Tongue (tissue), 1 donor: ENCODE measurements at regions not wholly inside any gene's neighbourhood (a gene's known extent, or its start where the extent isn't known, plus 50 kb on each side); places are given as distances from the start of the nearest gene placed in this dataset.

ENCODE experiments used
- DNase-seq: peaks from one replicate; pipeline ENCODE4 v3.0.0-alpha.2; 2015

DNA sequence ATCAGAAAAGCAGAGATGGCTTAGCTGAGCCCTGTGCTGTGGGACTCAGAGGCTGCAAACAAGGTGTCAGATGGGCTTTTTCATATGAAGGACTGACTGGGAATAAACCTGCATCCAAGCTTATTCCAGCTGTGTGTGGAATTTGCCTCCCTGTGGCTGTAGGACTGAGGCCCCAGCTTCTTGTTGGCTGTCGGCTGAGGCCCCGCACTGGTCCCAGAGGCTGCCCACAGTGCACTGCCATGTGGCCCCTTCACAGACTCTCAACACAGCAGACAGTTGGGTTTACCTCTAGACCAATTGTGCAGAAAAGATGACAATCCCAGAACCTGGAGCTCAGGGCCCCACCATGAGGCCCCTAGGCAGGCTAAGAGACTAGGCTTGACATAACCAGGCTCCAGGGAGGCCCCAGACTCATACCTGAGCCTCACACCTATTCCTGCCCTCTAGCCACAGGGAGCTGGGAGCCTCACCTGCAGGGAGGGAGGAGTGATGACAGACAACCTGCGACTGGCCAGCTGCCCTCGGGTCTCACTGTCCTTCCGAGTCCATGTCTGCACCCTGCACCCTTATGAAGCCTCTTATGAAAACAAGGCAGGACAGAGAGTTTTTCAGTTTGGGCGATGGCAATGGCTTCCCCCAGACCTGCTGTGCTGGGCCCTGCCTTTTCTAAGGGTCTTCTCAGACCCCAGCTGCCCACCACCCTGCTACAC is 615.5 kb downstream of the NPHP4 start:
- DNase-seq: no peak

GRCh38 chr1:5375481-5375880 is 616.7 kb downstream of the NPHP4 start:
- no peak for DNase-seq

DNA sequence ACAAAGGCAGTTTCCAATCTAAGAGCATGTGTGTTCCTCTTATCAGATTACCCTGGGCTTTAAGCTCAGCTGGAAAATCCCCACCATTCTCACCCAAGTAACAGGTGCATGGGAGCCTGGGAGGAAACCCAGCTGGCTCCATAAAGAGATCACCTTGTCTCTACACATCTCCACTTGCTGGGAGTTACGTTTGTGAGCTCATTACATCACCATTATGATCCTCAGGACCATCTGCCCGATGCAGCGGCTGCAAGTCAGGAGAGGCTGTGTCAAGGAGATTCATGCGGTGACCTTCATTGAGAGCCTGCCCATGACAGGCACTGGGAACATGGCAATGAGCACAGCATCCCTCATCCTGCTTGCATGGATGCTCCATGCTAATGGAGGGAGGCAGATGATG is 618.0 kb downstream of the NPHP4 start:
- no peak for DNase-seq

DNA sequence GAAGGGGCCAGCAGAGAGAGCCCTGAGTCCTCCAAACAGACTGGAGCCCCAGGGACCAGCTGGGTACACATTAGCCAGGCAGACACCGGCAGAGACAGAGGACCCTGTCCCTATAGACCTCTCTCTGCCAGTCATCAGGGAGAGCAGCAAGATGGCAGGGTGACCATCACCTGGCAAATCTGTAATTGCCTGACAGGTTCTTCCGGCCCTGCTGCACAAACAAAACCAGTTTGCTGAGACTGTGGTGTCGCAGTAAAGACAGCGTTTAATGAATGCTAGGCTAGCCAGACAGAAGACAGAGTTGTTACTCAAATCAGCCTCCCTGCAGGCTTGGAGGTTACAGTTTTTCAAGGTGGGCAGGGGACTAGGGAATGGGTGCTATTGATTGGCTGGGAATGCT is 618.9 kb downstream of the NPHP4 start:
- no peak for DNase-seq

DNA sequence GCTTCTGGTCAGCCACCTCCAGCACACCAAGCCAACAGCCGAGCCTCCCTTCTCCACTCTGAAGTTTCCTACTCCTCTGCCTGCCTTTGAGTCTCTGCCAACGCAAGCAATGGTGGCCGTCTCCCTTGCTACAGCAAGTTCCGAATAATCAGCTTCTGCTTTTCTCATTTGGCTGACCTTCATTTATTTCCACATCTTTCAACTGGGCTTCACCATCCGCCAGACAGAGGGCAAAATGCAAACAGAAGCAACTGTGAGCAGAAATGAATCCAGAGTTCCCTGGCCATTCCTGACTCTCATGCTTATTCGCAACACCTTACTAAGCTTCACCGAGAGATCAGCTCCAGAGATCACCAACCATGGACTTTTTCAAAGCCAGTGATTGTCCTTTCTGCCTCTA is 621.0 kb downstream of the NPHP4 start:
- DNase-seq: no peak

DNA sequence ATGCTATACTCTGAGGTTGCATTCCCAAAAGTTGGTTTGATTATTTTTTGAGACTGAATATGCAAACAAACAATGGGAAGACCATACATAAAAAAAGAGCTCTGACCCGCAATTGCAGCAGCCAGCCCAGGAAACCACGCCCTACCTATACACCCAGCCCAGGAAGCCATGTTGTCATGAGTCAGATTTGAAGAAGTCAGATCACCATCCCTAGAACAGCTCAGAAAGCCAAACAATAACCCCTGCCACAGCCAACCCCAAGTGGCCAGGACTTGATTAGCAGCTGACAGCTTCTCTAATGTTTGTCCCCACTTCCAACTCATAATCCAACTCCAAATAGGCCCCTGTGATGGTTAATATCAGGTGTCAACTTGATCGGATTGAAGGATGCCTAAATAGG is 621.9 kb downstream of the NPHP4 start:
- no peak for DNase-seq

GRCh38 chr1:5369223-5369622 is 623.0 kb downstream of the NPHP4 start:
- no peak for DNase-seq

- DNase-seq: no peak
Measured at GRCh38 chr1:5368201-5368600, 624.0 kb downstream of the NPHP4 start.

DNA sequence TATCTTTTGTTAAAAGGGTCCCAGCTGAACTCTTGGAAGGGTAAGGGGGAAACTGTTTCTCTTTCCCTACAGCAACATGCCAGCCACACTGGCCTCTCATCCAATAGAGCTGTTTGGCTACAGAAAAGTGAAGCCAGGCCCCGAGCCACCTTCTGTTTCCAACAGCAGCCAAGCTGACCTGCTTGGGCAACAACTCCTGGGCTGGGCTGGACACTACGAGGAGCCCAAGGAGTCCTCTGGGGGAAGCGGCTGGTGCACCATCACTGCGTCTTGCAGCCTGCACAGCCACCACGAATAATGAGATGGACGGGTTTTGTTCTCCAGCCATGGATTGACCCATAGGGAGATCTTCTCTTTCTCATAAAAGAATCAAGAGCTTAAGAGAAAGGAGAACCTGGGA is 624.9 kb downstream of the NPHP4 start:
- no peak for DNase-seq

DNA sequence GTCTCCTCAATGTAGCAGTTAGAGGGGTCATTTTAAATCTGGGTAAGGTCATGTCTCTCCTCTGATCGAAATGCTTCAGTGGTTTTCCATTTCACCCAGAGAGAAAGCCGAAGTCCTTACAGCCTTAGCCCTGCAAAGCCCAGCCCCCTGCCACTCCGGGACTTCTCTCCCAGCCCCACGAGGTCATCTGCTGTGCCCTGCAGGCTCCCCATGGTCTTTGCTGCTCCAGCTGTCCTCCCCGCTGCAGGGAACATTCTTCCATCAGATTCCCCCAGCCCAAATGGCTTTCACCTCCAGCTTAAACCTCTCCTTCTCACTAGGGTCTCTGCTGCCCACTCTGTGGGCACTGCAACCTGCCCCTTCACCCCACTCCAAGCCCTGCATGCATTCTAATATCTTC is 626.5 kb downstream of the NPHP4 start:
- DNase-seq: no peak

DNA sequence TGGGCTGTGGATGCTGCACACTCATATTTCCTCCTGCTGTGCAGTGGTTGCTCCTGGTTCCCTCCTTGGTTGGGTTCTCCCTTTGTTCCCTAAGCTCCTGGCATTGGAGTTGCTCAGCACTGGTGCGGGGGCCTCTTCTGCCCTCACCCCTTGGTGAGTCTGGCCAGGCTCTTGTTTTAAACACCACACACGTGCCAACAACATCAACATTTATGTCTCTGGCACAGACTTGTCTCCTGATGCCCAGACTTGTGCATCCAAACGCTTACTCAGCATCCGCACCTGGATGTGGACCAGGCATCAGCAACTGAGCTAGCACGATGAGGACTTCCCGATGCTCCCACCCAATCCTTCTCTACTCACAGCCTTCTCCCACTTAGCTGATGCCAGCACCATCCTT is 627.6 kb downstream of the NPHP4 start:
- DNase-seq: no peak

DNA sequence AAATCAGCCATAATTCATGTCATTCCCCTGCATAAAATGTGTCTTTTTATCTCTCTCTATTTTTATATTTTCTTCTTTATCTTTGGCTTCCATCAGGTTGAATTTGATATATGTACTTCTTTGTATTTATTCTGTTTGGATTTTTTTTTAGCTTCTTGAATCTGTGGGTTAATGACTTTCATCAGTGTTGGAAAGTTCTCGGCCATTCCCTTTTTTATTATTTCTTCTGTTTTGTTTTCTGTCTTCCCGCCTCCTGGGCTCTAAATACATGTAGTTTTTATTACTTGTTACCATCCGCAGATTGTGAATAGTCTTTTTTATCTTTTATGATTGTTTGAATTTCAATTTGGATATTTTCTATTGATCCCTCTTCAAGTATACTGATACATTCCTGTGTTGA is 637.5 kb downstream of the NPHP4 start:
- DNase-seq: no peak

GRCh38 chr1:5351366-5351765 is 640.9 kb downstream of the NPHP4 start:
- no peak for DNase-seq

- no peak for DNase-seq
Measured at GRCh38 chr1:5349526-5349925, 642.7 kb downstream of the NPHP4 start.

DNA sequence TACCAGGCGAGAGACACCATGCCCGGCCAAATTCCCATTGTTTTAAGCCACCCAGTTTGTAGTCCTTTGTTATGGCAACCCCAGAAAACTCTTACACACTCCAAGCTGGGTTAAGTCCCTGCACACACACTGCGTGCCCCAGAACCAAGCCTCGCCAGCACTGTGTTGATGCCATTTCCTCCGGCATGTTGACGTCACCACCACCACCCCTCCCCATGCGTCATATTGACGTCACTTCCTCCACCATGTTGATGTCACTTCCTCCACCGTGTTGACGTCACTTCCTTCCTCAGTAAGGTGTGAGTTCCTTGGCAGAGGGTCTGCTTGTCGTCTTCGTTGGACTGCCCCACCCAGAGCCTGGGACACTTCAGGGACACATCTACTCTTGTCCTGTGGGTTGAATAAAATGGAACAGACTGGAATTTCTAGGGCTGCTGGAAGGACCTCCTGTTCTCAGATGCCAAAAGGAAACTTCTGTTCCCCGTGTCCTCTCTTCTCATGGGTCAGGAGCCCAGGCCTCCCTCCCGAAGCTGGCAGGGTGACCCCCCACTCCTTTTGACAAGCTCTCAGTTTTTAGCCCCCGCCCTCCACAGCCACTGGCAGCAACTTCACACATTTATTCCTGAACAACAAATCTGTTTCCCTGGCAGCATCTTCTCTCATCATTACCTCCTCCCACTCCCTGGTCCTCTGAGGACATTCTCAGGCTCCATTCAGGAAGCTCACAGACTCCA is 643.3 kb downstream of the NPHP4 start:
- DNase-seq: no peak

DNA sequence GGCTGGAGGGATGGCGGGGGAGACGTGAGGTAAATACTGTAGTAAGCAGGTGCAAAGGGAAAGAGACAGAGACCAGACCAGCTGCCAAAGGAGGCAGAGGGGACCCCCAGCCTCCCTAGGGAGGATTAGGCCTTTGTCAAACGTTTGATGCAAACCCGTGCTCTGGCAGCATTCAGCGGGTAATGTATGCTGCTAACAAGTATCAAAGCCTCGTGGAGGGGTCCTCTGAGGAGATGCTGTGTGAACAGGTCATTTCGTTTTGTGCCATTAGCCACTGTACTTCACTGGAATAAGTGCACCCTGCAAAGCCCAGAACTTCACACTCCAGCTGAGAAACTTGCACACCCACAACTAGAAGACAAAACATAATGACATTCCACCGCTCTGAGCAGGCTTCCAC is 644.5 kb downstream of the NPHP4 start:
- no peak for DNase-seq

DNA sequence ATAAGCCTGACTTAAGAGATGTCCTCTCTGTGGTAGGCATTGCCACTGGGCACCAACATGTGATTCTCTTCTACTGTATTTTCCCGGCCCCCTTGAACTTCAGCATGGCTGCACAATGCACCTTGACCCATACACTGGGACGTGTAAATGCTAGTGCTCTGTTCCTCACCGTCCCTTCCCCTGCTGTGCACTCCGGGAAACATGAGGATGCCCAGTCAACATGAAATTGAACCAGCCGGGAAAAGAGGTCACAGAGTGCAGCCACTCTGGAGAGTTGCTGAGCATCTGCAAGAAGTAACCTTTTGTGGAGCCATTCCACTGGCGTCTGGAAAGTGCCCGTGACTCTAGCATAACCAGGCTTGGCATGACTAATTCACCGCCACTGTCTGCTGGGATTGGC is 646.7 kb downstream of the NPHP4 start:
- DNase-seq: no peak

DNA sequence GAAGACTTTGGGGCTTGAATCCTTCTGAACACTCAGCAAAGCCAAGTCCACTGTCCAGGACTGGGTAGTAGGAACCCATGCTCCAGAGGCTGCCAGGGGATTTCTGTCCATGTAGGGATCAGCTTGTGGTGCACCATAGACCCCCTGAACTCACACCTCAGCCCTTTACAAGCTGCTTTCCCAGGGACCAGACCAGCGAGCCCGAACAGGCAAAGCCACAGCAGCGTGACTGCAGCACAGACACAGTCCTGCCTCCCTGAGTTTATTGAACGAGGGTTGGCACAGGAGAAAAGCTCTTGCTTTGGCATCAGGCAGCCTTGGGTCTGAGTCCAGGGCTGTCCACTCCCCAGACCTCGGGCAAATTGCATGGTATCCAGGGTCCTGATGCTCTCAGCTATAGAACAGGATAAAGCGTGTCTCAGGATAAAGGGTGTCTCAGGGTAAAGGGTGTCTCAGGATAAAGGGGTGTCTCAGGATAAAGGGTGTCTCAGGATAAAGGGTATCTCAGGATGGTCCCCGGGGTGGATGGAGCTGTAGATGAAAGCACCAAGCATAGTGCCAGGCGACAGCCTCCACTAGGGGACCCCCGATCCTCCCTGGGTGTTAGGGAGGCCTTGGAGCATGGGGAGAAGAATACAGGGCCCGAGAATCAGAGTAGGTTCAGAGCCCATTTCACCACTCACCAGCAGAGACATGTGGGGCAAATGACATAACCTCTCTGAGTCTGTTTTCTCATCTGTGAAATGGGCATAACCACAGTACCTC is 648.8 kb downstream of the NPHP4 start:
- no peak for DNase-seq

DNA sequence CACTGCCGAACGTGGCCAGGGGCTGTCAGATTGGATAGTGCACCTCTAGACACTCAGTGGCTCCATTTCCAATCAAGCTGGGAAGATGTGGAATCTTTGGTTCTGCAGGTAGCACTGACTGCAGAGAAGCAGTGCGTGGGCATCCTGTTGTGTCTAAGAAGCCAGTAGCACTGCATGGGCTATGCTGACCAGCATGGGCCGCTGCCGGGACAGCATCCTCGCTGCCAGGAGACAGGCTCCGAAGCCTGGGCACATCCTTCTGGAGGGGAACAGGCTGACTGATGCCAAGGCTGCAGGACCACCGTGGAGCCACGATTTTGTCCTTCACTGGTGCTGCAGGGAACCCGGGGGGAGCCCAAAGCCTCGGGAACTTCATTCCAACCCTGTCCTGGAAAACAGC is 649.4 kb downstream of the NPHP4 start:
- DNase-seq: no peak

DNA sequence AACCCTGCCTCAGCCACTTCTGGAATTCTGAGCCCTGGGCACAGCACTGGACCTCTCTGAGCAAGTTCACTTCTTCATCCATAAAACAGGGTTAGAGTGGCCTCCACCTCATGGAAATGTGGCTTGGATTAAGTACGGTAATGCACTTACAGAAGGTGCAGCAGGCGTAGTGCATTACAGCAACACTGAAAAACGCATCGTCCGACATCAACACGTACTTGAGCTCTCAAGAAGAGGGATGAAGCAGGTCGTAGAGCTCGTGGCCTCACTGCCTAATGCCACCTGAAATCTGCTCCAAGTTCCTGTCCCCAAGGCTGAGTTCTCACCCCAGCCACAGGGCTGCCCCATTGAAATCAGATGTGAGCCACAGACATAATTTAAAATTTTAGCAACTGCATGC is 650.1 kb downstream of the NPHP4 start:
- DNase-seq: no peak

- no peak for DNase-seq
Measured at GRCh38 chr1:5341471-5341870, 650.8 kb downstream of the NPHP4 start.

- no peak for DNase-seq
Measured at GRCh38 chr1:5340560-5341130, 651.6 kb downstream of the NPHP4 start.

DNA sequence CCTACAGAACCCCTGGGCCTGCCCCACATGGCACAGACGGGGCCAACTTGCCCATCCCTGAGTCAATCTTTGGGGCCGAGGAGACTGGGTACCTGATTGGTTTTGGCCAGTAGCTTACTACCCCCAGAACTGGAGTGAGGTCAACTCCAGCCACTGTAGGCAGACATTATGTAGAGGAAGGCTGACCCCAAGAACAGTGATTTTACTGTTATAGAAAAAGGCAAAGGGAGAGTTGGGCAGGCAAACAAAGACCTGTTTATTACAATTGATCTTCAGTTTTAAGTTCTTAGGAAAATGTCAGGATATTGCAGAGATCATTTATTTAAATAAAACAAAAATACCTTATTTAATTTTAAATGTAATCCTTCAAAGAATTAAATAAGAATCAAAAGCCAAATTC is 653.8 kb downstream of the NPHP4 start:
- DNase-seq: no peak
